Panc1 (cell line): ENCODE measurements at regions not wholly inside any gene's neighbourhood (a gene's known extent, or its start where the extent isn't known, plus 50 kb on each side); places are given as distances from the start of the nearest gene placed in this dataset.

Experiments
- POLR2AphosphoS5 ChIP-seq: IDR thresholded peaks from 2 replicates; pipeline ENCODE4 v1.6.1; 2012; ENCODE audit warnings: mild to moderate bottlenecking, low read depth, low read length, moderate library complexity
- REST ChIP-seq, 2 experiments: IDR thresholded peaks; 2 replicates each; pipeline ENCODE4 v1.6.1; 2011 to 2012; ENCODE audit warnings: low read depth in 2 of 2, control low read depth in 1 of 2, low read length in 1 of 2, mild to moderate bottlenecking in 1 of 2, moderate library complexity in 1 of 2; ENCODE audit not compliant: insufficient read depth in 1 of 2
- SIN3A ChIP-seq: IDR thresholded peaks from 2 replicates; pipeline ENCODE4 v1.6.1; 2012; ENCODE audit warnings: low read depth, mild to moderate bottlenecking, low read length, moderate library complexity, borderline replicate concordance; ENCODE audit not compliant: insufficient read depth
- TCF7L2 ChIP-seq: IDR thresholded peaks from 2 replicates; pipeline ENCODE4 v1.6.1; 2011; ENCODE audit warnings: mild to moderate bottlenecking, low read depth, low read length, inconsistent platforms
- TF ChIP-seq, protein P1 (sequence below): fragments of 450-650 bp; IDR thresholded peaks from 2 replicates; pipeline ENCODE4 v1.5.1; 2017; ENCODE audit warnings: mild to moderate bottlenecking

DNA sequence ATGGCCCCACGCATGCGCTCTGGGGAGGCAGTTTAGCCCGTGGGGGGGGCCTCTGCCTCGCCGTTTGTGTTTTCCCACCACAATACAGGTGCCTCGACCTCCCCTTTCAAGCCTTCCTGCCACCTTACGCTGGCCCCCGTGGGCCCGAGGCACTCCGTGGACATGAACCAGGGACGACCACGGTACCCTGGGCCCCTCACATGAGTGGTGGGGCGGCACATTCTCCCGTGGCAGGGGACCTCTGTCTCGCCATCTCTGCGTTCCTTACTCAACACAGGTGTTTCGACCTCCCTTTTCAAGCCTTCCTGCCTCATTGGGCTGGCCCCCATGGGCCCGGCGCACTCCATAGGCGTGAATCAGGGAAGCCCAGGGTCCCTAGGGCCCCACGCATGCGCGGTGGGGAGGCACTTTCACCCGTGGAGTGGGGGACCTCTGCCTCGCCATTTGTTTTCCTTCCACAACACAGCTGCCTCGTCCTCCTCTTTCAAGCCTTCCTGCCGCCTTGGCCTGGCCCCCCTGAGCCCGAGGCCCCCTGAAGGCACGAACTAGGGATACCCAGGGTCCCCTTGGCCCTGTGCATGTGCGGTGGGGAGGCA lies 339.5 kb downstream of the ALG10 start:
- TF ChIP-seq, protein P1, sequence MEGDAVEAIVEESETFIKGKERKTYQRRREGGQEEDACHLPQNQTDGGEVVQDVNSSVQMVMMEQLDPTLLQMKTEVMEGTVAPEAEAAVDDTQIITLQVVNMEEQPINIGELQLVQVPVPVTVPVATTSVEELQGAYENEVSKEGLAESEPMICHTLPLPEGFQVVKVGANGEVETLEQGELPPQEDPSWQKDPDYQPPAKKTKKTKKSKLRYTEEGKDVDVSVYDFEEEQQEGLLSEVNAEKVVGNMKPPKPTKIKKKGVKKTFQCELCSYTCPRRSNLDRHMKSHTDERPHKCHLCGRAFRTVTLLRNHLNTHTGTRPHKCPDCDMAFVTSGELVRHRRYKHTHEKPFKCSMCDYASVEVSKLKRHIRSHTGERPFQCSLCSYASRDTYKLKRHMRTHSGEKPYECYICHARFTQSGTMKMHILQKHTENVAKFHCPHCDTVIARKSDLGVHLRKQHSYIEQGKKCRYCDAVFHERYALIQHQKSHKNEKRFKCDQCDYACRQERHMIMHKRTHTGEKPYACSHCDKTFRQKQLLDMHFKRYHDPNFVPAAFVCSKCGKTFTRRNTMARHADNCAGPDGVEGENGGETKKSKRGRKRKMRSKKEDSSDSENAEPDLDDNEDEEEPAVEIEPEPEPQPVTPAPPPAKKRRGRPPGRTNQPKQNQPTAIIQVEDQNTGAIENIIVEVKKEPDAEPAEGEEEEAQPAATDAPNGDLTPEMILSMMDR = no peak
- TF ChIP-seq POLR2AphosphoS5 = no peak
- no peak for TF ChIP-seq REST (IDR thresholded peaks at IDR 0.05; ENCODE audit: insufficient read depth in 1 of 2, low read depth in 2 of 2, low read length in 1 of 2)
- no peak for TF ChIP-seq TCF7L2
- no peak for TF ChIP-seq SIN3A
